ENCODE measurements at regions not wholly inside any gene's neighbourhood (a gene's known extent, or its start where the extent isn't known, plus 50 kb on each side); places are given as distances from the start of the nearest gene placed in this dataset.

DNA sequence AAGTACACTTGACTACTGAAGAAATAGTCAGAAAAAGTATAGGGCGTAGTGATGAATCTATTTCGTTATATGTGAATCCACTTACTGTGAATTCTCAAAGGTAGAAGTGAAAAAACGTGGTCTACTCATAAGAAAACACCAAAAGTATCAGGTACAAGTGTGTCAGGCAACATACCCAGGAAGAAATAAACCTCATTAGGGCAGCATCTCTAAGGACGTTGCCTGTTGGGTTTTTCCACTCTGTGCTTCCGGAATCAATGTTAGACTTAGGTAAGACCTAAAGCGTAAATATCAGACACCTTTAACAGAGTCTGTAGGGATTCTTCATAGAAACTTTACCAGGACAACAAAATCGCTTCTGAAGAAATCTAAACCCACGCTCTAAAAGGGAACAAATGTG is 607.2 kb upstream of the EPHA7 start:
- no peak for DNase-seq (ENCODE audit: low spot score)
- no peak overlapping the region for H3K27ac Mint-ChIP-seq (ENCODE audit: unreplicated experiment)
- no peak overlapping the region for H3K4me3 Mint-ChIP-seq (ENCODE audit: unreplicated experiment)
- no peaks in the 10 kb centered on the region for H3K9me3 Mint-ChIP-seq (ENCODE audit: unreplicated experiment)
- no peaks in the 10 kb centered on the region for H3K36me3 Mint-ChIP-seq (ENCODE audit: low read depth, unreplicated experiment)
- TF ChIP-seq, protein P1, sequence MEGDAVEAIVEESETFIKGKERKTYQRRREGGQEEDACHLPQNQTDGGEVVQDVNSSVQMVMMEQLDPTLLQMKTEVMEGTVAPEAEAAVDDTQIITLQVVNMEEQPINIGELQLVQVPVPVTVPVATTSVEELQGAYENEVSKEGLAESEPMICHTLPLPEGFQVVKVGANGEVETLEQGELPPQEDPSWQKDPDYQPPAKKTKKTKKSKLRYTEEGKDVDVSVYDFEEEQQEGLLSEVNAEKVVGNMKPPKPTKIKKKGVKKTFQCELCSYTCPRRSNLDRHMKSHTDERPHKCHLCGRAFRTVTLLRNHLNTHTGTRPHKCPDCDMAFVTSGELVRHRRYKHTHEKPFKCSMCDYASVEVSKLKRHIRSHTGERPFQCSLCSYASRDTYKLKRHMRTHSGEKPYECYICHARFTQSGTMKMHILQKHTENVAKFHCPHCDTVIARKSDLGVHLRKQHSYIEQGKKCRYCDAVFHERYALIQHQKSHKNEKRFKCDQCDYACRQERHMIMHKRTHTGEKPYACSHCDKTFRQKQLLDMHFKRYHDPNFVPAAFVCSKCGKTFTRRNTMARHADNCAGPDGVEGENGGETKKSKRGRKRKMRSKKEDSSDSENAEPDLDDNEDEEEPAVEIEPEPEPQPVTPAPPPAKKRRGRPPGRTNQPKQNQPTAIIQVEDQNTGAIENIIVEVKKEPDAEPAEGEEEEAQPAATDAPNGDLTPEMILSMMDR (IDR thresholded peaks at IDR 0.05; ENCODE audit: unreplicated experiment), result no peak
- no peaks in the 10 kb centered on the region for H3K27me3 Mint-ChIP-seq (ENCODE audit: unreplicated experiment)
- H3K4me1 Mint-ChIP-seq (ENCODE audit: unreplicated experiment), result no peaks in the 10 kb centered on the region

DNA sequence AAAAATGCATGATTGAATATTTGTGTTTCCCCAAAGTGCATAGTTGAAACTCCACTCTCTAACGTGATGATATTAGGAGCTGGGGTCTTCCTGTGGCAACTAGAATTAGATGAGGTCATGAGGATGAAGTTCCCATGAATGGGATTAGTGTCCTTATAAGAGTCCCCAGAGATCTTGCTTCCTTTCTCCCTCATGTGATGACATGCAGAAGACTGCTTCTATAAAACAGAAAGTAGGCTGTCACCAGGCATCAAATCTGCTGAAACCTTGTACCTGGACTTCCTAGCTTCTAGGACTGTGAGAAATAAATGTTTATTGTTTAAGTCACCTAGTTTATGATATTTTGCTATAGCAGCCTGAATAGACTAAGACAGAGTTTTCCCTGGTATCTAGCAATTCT is 586.5 kb upstream of the EPHA7 start:
- H3K27me3 Mint-ChIP-seq (ENCODE audit: unreplicated experiment), result no peaks in the 10 kb centered on the region
- TF ChIP-seq, protein P1 (IDR thresholded peaks at IDR 0.05; ENCODE audit: unreplicated experiment), result no peak
- no peak for DNase-seq (ENCODE audit: low spot score)
- H3K27ac Mint-ChIP-seq (ENCODE audit: unreplicated experiment), result no peak overlapping the region
- H3K9me3 Mint-ChIP-seq (ENCODE audit: unreplicated experiment), result no peaks in the 10 kb centered on the region
- H3K36me3 Mint-ChIP-seq (ENCODE audit: low read depth, unreplicated experiment), result no peaks in the 10 kb centered on the region
- no peak overlapping the region for H3K4me3 Mint-ChIP-seq (ENCODE audit: unreplicated experiment)
- H3K4me1 Mint-ChIP-seq (ENCODE audit: unreplicated experiment), result no peaks in the 10 kb centered on the region

DNA sequence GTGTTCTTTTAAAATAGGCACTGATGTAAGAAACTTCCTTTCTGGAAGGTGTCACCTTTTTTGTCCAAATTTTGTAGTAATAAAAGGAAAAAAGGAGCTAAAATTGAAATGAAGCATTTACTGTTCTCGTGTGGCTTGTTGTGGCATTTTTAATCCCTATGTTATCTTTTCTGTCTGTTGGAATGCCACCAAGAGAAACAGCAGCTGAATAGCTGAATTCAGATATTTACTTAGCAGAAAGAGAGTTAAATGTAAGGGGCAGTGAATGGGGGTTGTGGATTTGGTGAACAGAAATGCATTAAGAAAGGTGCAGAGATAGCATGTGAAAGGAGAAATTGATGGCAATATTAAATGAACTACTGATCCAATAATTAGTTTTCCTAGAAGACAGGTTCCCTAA is 573.6 kb upstream of the EPHA7 start:
- H3K36me3 Mint-ChIP-seq (ENCODE audit: low read depth, unreplicated experiment), result no peaks in the 10 kb centered on the region
- DNase-seq (ENCODE audit: low spot score), result no peak
- H3K27ac Mint-ChIP-seq (ENCODE audit: unreplicated experiment), result no peak overlapping the region
- H3K9me3 Mint-ChIP-seq (ENCODE audit: unreplicated experiment), result no peaks in the 10 kb centered on the region
- no peaks in the 10 kb centered on the region for H3K27me3 Mint-ChIP-seq (ENCODE audit: unreplicated experiment)
- H3K4me1 Mint-ChIP-seq (ENCODE audit: unreplicated experiment), result no peaks in the 10 kb centered on the region
- H3K4me3 Mint-ChIP-seq (ENCODE audit: unreplicated experiment), result no peak overlapping the region
- TF ChIP-seq, protein P1 (IDR thresholded peaks at IDR 0.05; ENCODE audit: unreplicated experiment), result no peak

DNA sequence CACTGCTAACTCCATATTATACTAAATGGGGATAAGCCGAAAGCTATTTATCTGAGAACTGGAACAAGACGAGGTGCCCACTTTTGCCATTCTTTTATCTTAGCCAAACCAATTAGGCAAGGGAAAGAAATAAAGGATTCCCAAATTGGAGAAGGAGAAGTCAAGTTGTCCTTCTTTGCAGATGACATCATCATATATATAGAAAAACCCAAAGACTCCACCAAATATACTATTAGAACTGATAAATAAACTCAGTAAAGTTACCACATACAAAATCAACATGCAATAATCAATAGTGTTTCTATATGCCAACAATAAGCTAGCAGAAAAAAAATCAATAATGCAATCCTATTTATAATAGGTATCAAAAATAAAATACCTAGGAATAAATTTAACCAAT is 570.3 kb upstream of the EPHA7 start:
- no peaks in the 10 kb centered on the region for H3K36me3 Mint-ChIP-seq (ENCODE audit: low read depth, unreplicated experiment)
- H3K27me3 Mint-ChIP-seq (ENCODE audit: unreplicated experiment), result no peaks in the 10 kb centered on the region
- H3K9me3 Mint-ChIP-seq (ENCODE audit: unreplicated experiment), result no peaks in the 10 kb centered on the region
- no peak overlapping the region for H3K27ac Mint-ChIP-seq (ENCODE audit: unreplicated experiment)
- TF ChIP-seq, protein P1 (IDR thresholded peaks at IDR 0.05; ENCODE audit: unreplicated experiment), result no peak
- no peak overlapping the region for H3K4me3 Mint-ChIP-seq (ENCODE audit: unreplicated experiment)
- no peak for DNase-seq (ENCODE audit: low spot score)
- no peaks in the 10 kb centered on the region for H3K4me1 Mint-ChIP-seq (ENCODE audit: unreplicated experiment)

DNA sequence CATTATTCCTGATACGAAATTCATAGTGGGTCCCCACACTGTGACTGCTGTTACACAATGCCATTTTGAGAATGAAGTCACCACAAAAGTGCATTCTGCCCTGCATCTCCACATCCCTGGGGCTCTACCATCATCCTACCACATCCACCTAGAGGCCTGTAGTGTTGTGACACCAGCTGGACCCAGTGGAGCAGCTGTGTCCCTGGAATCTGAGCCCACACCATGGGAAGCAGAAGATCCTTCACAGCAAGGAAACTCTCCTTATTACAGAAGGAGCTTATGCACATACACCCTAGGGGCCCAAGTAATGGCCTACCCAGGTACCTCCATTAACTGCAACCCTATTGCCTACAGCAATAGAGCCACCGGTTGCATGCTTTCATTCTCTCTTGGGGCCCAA is 566.6 kb upstream of the EPHA7 start:
- TF ChIP-seq, protein P1 (IDR thresholded peaks at IDR 0.05; ENCODE audit: unreplicated experiment), result no peak
- no peak overlapping the region for H3K4me3 Mint-ChIP-seq (ENCODE audit: unreplicated experiment)
- H3K27ac Mint-ChIP-seq (ENCODE audit: unreplicated experiment), result no peak overlapping the region
- no peaks in the 10 kb centered on the region for H3K4me1 Mint-ChIP-seq (ENCODE audit: unreplicated experiment)
- no peak for DNase-seq (ENCODE audit: low spot score)
- no peaks in the 10 kb centered on the region for H3K27me3 Mint-ChIP-seq (ENCODE audit: unreplicated experiment)
- no peaks in the 10 kb centered on the region for H3K9me3 Mint-ChIP-seq (ENCODE audit: unreplicated experiment)
- no peaks in the 10 kb centered on the region for H3K36me3 Mint-ChIP-seq (ENCODE audit: low read depth, unreplicated experiment)

Measured in endothelial cell (in vitro differentiated cells).